ENCODE measurements at regions not wholly inside any gene's neighbourhood (a gene's known extent, or its start where the extent isn't known, plus 50 kb on each side); places are given as distances from the start of the nearest gene placed in this dataset.

DNA sequence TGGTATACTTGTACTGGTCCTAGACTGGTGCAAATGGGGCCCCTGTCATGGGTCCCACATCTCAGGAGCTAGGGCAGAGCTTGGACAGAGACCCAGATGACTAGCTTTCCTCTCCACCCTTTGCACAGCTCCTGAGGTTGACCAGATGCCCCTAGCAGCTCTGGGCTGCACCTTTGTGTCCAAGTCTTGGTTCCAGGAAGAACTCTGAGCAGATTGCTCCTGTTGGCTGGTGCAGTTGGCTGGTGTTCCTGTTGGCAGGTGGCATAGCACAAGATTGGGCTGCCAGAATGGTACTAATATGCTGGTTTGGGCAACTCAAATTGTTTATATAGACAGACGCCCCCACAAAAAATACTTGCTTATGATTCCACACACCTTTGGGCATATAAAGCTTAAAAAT lies 89.4 kb upstream of the EZR start:
- Histone ChIP-seq H3K4me2 (ENCODE audit: control insufficient read depth, insufficient read depth) (no peak overlapping the region), H2AFZ (ENCODE audit: control insufficient read depth, low read depth, low read length) (no peak overlapping the region), H3K27me3 (replicated peaks in 1 of 2; ENCODE audit: control insufficient read depth in 2 of 2, insufficient read depth in 2 of 2, low read length in 1 of 2) (no peaks in the 10 kb centered on the region), H3K4me3 (no peak overlapping the region), H3K36me3 (ENCODE audit: control insufficient read depth in 2 of 2, insufficient read depth in 2 of 2, low read length in 1 of 2) (no peaks in the 10 kb centered on the region), H3K9ac (ENCODE audit: control insufficient read depth, insufficient read depth, low read length) (no peak overlapping the region), H3K4me1 (ENCODE audit: control insufficient read depth, insufficient read depth, low read length) (peaks cover 33% of the 10 kb centered on the region), H3K79me2 (ENCODE audit: control insufficient read depth, insufficient read depth, low read length) (no peaks in the 10 kb centered on the region), H3K27ac (ENCODE audit: control insufficient read depth, insufficient read depth) (no peak overlapping the region), H4K20me1 (ENCODE audit: control insufficient read depth, insufficient read depth) (no peaks in the 10 kb centered on the region), H3K9me3 (replicated peaks; ENCODE audit: control insufficient read depth, insufficient read depth, low read length) (peaks cover 8% of the 10 kb centered on the region; the same call in 2 of the 3 replicates)
- RAD21 ChIA-PET (ENCODE audit: unreplicated experiment), result interaction anchor here (0.5 to 1.2 kb wide), 2 partner anchors 14 to 60 kb away, joined by 3 read pairs; no protein-coding TSS in a partner anchor
- SMC1A ChIA-PET (ENCODE audit: uncharacterized antibody, unreplicated experiment), result interaction anchor here (1.8 to 2.1 kb wide), 3 partner anchors 41 to 201 kb away, joined by 4 to 7 read pairs (median 4); no protein-coding TSS in a partner anchor
- WGBS (ENCODE audit: insufficient coverage, insufficient replicate concordance, low lambda C conversion rate, missing lambda C conversion rate), result 100% methylated on average over 1 of the region's 1 CpG
- no TSS peak for BruUV-seq (replicated peaks)
- no peak for ATAC-seq
- CTCF ChIA-PET, result interaction anchor here (0.6 to 1.0 kb wide), 2 partner anchors 60 to 176 kb away, joined by 3 read pairs; no protein-coding TSS in a partner anchor
- no peak for DNase-seq (ENCODE audit: low read depth, low spot score)
- TF ChIP-seq, protein P1, sequence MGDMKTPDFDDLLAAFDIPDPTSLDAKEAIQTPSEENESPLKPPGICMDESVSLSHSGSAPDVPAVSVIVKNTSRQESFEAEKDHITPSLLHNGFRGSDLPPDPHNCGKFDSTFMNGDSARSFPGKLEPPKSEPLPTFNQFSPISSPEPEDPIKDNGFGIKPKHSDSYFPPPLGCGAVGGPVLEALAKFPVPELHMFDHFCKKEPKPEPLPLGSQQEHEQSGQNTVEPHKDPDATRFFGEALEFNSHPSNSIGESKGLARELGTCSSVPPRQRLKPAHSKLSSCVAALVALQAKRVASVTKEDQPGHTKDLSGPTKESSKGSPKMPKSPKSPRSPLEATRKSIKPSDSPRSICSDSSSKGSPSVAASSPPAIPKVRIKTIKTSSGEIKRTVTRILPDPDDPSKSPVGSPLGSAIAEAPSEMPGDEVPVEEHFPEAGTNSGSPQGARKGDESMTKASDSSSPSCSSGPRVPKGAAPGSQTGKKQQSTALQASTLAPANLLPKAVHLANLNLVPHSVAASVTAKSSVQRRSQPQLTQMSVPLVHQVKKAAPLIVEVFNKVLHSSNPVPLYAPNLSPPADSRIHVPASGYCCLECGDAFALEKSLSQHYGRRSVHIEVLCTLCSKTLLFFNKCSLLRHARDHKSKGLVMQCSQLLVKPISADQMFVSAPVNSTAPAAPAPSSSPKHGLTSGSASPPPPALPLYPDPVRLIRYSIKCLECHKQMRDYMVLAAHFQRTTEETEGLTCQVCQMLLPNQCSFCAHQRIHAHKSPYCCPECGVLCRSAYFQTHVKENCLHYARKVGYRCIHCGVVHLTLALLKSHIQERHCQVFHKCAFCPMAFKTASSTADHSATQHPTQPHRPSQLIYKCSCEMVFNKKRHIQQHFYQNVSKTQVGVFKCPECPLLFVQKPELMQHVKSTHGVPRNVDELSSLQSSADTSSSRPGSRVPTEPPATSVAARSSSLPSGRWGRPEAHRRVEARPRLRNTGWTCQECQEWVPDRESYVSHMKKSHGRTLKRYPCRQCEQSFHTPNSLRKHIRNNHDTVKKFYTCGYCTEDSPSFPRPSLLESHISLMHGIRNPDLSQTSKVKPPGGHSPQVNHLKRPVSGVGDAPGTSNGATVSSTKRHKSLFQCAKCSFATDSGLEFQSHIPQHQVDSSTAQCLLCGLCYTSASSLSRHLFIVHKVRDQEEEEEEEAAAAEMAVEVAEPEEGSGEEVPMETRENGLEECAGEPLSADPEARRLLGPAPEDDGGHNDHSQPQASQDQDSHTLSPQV (IDR thresholded peaks at IDR 0.05), result no peak
- TF ChIP-seq IKZF1 (conservative IDR thresholded peaks at IDR 0.05) (no peak), RELA (IDR thresholded peaks at IDR 0.05; ENCODE audit: borderline replicate concordance, partially characterized antibody) (no peak), ZNF274 (IDR thresholded peaks at IDR 0.05; ENCODE audit: insufficient read depth, insufficient read length) (no peak), POLR2A (IDR thresholded peaks at IDR 0.05; ENCODE audit: low read depth, low read length) (no peak), NBN (IDR thresholded peaks at IDR 0.05) (no peak), HCFC1 (IDR thresholded peaks at IDR 0.05; ENCODE audit: low read length) (no peak), ZNF207 (IDR thresholded peaks at IDR 0.05; ENCODE audit: borderline replicate concordance) (no peak), EGR1 (IDR thresholded peaks at IDR 0.05; ENCODE audit: borderline replicate concordance in 1 of 2, low read depth in 2 of 2, low read length in 2 of 2) (no peak), ZNF384 (IDR thresholded peaks at IDR 0.05; ENCODE audit: borderline replicate concordance, low read depth, low read length) (no peak), YBX1 (IDR thresholded peaks at IDR 0.05) (no peak), CBFB (IDR thresholded peaks at IDR 0.05; ENCODE audit: low read depth) (no peak)
- intact Hi-C loops (cut with micrococcal nuclease; ENCODE audit: unreplicated experiment), result no loop called here
- in situ Hi-C loops (cut with MboI), result no loop called here
- no peak for FAIRE-seq
- POLR2A ChIA-PET, result interaction anchor here (0.9 kb wide), 1 partner anchor 37 kb away, joined by 3 read pairs; no protein-coding TSS in a partner anchor
